HUES6 (cell line): ENCODE measurements at regions not wholly inside any gene's neighbourhood (a gene's known extent, or its start where the extent isn't known, plus 50 kb on each side); places are given as distances from the start of the nearest gene placed in this dataset.

Experiments used
- H3K27ac ChIP-seq: 2 replicates; pipeline ENCODE4 v1.7.0; 2013; ENCODE audit warnings: low read depth, mild to moderate bottlenecking, low read length, inconsistent platforms
- H3K27me3 ChIP-seq: 2 replicates; pipeline ENCODE4 v1.6.1; 2013; ENCODE audit warnings: low read length; ENCODE audit not compliant: control insufficient read depth, insufficient read depth
- H3K36me3 ChIP-seq: 2 replicates; pipeline ENCODE4 v1.6.1; 2013; ENCODE audit warnings: low read length; ENCODE audit not compliant: control insufficient read depth, insufficient read depth
- H3K4me1 ChIP-seq: 2 replicates; pipeline ENCODE4 v1.6.1; 2013; ENCODE audit warnings: low read length; ENCODE audit not compliant: control insufficient read depth, insufficient read depth
- H3K4me3 ChIP-seq: 2 replicates; pipeline ENCODE4 v1.5.1; 2013; ENCODE audit warnings: low read depth, low read length
- H3K9ac ChIP-seq: one replicate; pipeline ENCODE4 v1.6.1; 2013; ENCODE audit warnings: mild to moderate bottlenecking, low read length
- H3K9me3 ChIP-seq: 2 replicates; pipeline ENCODE4 v1.6.1; 2013; ENCODE audit warnings: low read depth, low read length; ENCODE audit not compliant: control insufficient read depth, insufficient read depth

DNA sequence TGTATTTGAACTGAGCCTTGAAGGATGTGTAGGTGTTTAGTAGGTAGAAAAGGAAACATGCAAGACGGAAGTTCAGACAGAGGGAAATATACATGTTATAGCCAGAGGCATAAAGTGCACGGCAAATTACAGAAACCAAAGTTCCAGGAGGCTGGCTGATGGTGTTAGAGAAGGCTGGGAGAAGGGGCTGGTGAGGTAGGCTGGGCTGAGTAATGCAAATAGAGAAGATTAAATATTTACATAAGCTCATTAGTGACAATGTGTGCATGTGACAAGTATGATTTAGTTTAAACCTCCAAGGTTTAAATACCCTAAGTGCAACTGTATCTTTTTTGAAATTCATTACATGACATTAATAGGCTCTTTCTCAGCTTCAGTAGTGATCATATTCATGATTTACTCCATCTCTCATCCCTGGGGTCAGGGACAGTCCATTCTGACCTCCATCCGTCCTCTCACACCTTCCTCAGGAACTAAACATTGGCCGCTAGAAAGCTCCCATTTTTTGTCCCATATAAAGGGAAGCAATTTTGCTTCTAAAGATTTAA lies 399.8 kb upstream of the SALL1 start:
- H3K4me3 ChIP-seq: no peak overlapping the region
- H3K9me3 ChIP-seq: no peaks in the 10 kb centered on the region
- no peaks in the 10 kb centered on the region for H3K27me3 ChIP-seq
- H3K27ac ChIP-seq: no peak overlapping the region
- no peaks in the 10 kb centered on the region for H3K36me3 ChIP-seq
- no peak overlapping the region for H3K9ac ChIP-seq
- H3K4me1 ChIP-seq: peaks cover 11% of the 10 kb centered on the region

DNA sequence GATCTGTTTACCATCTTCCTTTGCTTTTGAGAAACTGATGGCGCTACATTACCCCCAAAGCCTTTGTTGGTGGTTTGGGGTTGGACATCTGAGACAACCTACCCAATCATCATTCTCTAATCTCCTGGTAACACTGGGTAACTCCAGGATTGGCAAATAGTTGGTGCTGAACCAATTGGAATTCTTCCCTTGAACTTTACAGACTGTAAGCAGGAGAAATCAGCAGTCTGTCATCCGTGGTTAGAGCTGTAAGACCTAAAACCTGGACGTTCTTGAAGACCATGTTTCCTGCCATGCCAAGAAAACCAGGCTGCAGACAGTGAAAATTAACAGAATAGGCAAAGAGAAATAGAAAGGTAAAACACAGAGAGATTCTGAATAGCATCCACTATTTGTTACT lies 398.8 kb upstream of the SALL1 start:
- Histone ChIP-seq H3K27me3 (no peaks in the 10 kb centered on the region), H3K27ac (no peak overlapping the region), H3K36me3 (no peaks in the 10 kb centered on the region), H3K4me3 (no peak overlapping the region), H3K4me1 (peaks cover 22% of the 10 kb centered on the region), H3K9ac (no peak overlapping the region), H3K9me3 (no peaks in the 10 kb centered on the region)

DNA sequence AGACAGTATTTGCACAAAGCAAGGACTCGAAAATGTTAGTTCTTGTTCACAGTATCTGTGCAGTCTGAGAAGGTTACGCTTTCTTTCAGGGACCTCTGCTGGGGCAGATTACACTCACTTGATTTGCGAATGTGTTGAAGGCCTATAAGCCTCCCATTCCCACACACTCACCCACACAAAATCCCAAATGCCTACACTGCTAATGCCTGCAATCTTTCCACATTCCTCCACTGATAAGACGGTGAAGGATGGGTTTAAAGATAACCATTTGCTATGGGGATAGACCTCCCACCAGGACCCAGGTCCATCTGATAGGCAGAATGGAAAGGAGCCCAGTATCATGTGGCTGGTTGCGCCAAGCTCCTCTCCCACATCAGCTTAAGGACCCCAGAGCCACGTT lies 394.9 kb upstream of the SALL1 start:
- Histone ChIP-seq H3K9me3 (no peaks in the 10 kb centered on the region), H3K9ac (peak overlapping the region; percentile 74), H3K36me3 (no peaks in the 10 kb centered on the region), H3K27ac (peak overlapping the region; percentile 88; the same call in 1 of the 2 replicates), H3K27me3 (no peaks in the 10 kb centered on the region), H3K4me3 (no peak overlapping the region; the same call in 1 of the 2 replicates), H3K4me1 (peaks cover 57% of the 10 kb centered on the region)

DNA sequence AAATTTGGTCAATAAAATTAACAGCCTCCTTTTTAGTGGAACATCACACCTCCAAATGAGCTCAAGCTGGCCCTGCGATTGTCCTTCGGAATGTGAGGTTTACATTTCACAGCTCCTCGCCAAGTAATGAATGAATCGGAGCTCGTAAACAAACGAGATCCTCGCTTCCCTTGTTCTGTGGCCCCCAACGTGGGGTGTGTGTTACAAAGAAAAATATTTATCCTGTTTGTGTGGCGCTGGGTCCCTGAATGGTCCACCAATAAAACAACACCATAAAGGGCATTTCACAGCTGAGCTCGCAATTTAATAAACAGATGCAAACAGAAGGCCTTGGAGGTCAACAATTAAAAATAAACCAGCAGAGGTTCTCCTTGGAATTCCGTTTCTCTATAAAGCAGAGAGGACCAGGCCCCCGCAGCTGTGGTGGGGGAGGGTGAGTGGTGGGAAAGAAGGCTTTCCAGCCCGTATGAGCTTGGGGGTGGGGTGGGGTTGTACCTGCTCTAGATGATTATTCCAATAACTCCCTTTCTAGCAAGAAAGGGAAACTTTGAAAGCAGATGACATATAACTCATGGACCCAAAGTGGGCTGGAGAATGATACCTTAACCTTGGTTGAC lies 393.9 kb upstream of the SALL1 start:
- peak overlapping the region; percentile 74 for H3K9ac ChIP-seq
- H3K27me3 ChIP-seq: no peaks in the 10 kb centered on the region
- no peaks in the 10 kb centered on the region for H3K9me3 ChIP-seq
- H3K4me3 ChIP-seq: peak overlapping the region; percentile 30; the same call in 1 of the 2 replicates
- peaks cover 64% of the 10 kb centered on the region for H3K4me1 ChIP-seq
- H3K36me3 ChIP-seq: no peaks in the 10 kb centered on the region
- peak overlapping the region; percentile 88 for H3K27ac ChIP-seq

DNA sequence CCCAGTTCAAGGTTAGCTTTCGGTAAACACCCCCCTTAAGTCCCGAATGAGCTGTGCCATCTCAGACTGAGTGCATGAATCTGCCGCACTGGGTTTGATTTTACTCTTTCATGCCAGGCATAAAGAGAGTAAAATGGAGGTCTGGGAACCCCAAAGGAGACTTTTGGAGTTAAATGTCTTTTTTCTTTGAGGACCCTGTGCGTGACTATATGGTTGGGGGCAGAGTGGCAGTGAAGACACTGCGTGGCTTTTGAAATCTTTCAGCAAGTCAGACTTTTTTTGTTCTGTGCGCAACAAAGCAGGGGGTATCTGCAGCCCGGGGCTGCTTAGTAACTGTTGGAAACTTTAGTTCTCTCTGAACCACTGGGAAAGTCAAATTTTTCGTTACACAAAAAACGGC lies 392.9 kb upstream of the SALL1 start:
- H3K4me1 ChIP-seq: peaks cover 74% of the 10 kb centered on the region
- no peaks in the 10 kb centered on the region for H3K36me3 ChIP-seq
- peak overlapping the region; percentile 39 for H3K9ac ChIP-seq
- H3K9me3 ChIP-seq: no peaks in the 10 kb centered on the region
- peak overlapping the region; percentile 88; the same call in 1 of the 2 replicates for H3K27ac ChIP-seq
- H3K4me3 ChIP-seq: no peak overlapping the region
- no peaks in the 10 kb centered on the region for H3K27me3 ChIP-seq

DNA sequence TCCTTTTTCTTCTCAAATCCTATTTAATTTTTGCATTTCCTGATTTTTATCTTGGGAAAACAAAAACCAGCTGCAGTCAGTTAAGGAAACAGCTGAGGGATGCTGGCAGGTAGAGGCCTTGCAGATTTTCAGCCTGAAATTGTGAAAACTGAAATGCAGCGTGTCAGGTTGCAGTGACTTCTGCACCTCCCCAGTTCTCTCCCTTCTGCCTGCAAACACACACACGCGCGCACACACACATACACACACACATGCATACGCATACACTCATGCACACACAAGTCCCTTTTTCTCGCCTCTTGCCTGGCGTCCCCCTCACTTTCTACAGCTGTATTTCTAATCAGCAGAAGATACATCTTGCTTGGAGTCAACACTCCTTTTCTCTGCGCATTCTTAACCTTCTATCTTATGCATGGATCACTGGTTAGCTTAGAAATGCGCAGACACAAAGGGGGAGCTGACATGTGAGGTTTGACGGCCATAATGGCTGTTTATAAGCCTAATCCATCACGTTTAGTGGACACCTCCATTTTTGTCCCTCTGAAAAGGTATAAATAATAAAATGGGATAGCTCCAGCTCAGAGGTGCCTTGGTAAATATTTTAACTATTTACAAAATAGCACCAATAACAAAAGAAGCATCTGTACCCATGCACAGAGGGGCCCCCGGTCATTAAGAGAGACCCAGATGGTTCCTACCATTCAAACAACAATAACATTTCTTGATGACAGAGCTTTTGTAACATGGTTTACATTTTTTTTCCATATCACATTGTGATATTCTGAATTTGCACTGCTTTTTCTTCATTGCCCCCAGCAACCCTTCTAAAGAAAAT lies 392.1 kb upstream of the SALL1 start:
- no peak overlapping the region for H3K4me3 ChIP-seq
- peak overlapping the region; percentile 88; the same call in 1 of the 2 replicates for H3K27ac ChIP-seq
- peaks cover 82% of the 10 kb centered on the region for H3K4me1 ChIP-seq
- H3K9me3 ChIP-seq: no peaks in the 10 kb centered on the region
- H3K27me3 ChIP-seq: no peaks in the 10 kb centered on the region
- peak overlapping the region; percentile 14 for H3K9ac ChIP-seq
- no peaks in the 10 kb centered on the region for H3K36me3 ChIP-seq

DNA sequence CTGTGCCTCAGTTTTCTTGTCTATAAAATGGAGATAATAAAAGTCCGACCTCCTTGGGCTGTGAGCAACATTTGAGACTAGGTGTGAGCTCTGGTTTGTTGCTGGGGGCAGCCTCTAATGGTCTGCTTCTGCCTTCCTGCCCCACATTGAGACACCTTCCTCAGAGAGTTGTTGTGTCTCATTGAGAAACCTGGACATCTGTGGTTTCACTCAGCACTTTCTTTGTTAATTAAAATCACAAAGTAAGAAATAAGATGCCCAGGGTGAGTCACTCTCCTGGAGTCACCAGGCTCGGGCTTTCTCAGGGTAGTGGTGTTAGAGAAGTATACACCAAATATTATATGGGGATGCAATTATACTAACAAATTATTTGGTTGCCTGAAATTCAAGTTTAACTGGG lies 389.2 kb upstream of the SALL1 start:
- no peaks in the 10 kb centered on the region for H3K36me3 ChIP-seq
- no peaks in the 10 kb centered on the region for H3K27me3 ChIP-seq
- no peak overlapping the region for H3K9ac ChIP-seq
- H3K9me3 ChIP-seq: no peaks in the 10 kb centered on the region
- peaks cover 76% of the 10 kb centered on the region for H3K4me1 ChIP-seq
- no peak overlapping the region for H3K4me3 ChIP-seq
- H3K27ac ChIP-seq: no peak overlapping the region

DNA sequence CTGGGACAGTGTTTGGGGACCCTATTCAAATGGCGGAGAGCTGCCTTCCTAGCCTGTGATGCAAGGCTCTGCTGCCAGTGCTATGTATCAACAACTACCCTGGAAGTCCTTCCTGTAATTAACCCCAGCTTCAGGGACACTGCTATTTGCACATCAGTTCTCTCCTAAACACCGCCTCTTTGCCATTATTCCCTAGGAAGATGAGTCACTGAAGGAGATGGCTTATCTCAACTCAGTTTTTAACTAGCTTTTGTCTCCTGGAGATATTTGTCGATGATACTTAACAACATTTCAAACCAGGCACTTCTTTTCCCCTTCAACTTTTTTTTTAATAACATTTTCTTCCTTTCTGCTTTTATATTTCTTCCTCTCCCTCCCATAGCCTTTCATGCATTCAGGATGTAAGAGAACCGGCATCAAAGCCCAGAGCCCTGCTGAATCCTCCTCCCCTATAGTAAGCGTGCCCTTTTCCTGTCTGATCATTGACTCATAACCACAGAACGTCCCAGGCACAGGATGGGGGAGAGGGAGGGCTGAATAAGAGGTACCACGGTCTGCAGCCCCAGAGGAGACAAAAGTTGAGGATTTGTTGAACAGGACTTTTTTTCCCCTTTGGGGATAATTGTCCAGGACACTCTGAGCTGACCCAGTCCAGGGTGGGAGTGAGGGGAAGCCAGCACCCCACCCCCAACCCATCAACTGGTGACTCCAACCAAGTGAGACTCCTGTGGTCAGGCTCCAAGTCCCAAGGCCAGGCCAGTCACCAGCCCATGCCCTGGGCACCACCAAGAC lies 387.8 kb upstream of the SALL1 start:
- H3K9me3 ChIP-seq: no peaks in the 10 kb centered on the region
- H3K4me1 ChIP-seq: peaks cover 64% of the 10 kb centered on the region
- peak overlapping the region; percentile 35 for H3K9ac ChIP-seq
- H3K4me3 ChIP-seq: peak overlapping the region; percentile 21; the same call in 1 of the 2 replicates
- no peaks in the 10 kb centered on the region for H3K36me3 ChIP-seq
- H3K27ac ChIP-seq: peak overlapping the region; percentile 88
- no peaks in the 10 kb centered on the region for H3K27me3 ChIP-seq

DNA sequence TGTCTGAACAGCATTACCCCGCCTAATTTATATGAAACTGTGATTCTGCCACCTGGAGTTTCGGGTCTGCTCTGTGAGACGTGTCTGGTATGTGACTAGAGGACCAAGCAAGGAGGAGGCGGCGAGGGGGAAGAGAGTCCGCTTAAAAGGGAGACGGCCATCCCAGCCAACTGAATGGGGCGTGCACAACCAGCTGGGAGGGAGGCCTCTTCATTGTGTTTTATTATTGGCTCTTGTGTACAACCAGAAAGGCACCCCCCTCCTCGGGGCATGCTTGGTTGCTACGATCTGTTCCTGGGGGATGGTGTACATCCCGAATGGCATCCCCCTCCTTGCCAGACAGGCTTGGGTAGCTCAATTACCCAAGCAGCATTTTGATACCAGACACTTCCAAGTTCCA lies 384.5 kb upstream of the SALL1 start:
- no peak overlapping the region for H3K27ac ChIP-seq
- H3K27me3 ChIP-seq: no peaks in the 10 kb centered on the region
- H3K4me3 ChIP-seq: no peak overlapping the region
- no peaks in the 10 kb centered on the region for H3K36me3 ChIP-seq
- H3K9me3 ChIP-seq: no peaks in the 10 kb centered on the region
- peaks cover 36% of the 10 kb centered on the region for H3K4me1 ChIP-seq
- H3K9ac ChIP-seq: no peak overlapping the region

DNA sequence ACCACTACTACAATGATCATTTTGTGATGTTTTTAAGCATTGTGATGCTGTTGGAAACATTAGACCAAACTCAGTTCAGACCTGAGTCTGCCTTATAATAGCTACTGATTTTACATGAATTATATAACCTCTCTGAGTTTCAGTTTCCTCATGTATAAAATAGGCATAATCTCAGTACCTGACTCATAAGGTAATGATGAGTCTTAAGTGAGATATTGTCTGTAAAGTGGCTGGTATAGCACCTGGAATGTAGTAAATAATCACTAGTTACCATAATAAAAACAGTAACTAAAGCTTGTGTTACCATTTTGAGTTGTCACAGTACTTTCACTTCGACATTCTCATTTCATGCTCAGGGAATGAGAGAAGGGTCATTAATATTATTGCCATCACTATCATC lies 381.5 kb upstream of the SALL1 start:
- peaks cover 11% of the 10 kb centered on the region for H3K4me1 ChIP-seq
- H3K4me3 ChIP-seq: no peak overlapping the region
- no peaks in the 10 kb centered on the region for H3K27me3 ChIP-seq
- no peaks in the 10 kb centered on the region for H3K36me3 ChIP-seq
- H3K9me3 ChIP-seq: peaks cover 2% of the 10 kb centered on the region; the same call in 1 of the 2 replicates
- no peak overlapping the region for H3K9ac ChIP-seq
- no peak overlapping the region for H3K27ac ChIP-seq
